Activated CD8-positive, alpha-beta T cell treated with anti-CD3 and anti-CD28 coated beads, Interleukin-2, amount 10 ng/mL, durations not matched to agents 7 days and 5 days (primary cell): ENCODE measurements at regions not wholly inside any gene's neighbourhood (a gene's known extent, or its start where the extent isn't known, plus 50 kb on each side); places are given as distances from the start of the nearest gene placed in this dataset.

ENCODE experiments used
- ATAC-seq: fragments of 150-1000 bp; cut with Tn5 transposase; one replicate; pipeline ENCODE4 v1.10.0; 2021; ENCODE audit warnings: moderate library complexity
- CTCF ChIA-PET: fragments of 350-600 bp; sonication (Branson Sonifier 250); formaldehyde crosslinking; loops from one replicate; lab custom pipeline; 2021; ENCODE audit warnings: antibody characterized with exemption; lab: Charles Lee
- POLR2A ChIA-PET: fragments of 350-600 bp; sonication (Branson Sonifier 250); formaldehyde crosslinking; loops from one replicate; lab custom pipeline; 2021; ENCODE audit warnings: antibody characterized with exemption; lab: Charles Lee
- DNase-seq: peaks from one replicate; pipeline ENCODE4 v3.0.0-alpha.2; 2020
- H3K27ac Mint-ChIP-seq: one replicate; pipeline ENCODE4 v1.8.0; 2021; ENCODE audit warnings: mild to moderate bottlenecking, mixed read lengths
- H3K27me3 Mint-ChIP-seq: one replicate; pipeline ENCODE4 v1.8.0; 2021; ENCODE audit warnings: low read depth, mixed read lengths
- H3K36me3 Mint-ChIP-seq: one replicate; pipeline ENCODE4 v1.8.0; 2021; ENCODE audit warnings: low read depth, mixed read lengths
- H3K4me1 Mint-ChIP-seq: one replicate; pipeline ENCODE4 v1.8.0; 2021; ENCODE audit warnings: low read depth, mixed read lengths
- H3K4me3 Mint-ChIP-seq: one replicate; pipeline ENCODE4 v1.8.0; 2021; ENCODE audit warnings: mild to moderate bottlenecking, mixed read lengths
- H3K9me3 Mint-ChIP-seq: one replicate; pipeline ENCODE4 v1.8.0; 2022; ENCODE audit warnings: mixed read lengths; ENCODE audit not compliant: insufficient read depth

- H3K4me3 Mint-ChIP-seq, result no peak overlapping the region
- no peak overlapping the region for H3K27ac Mint-ChIP-seq
- peaks cover 6% of the 10 kb centered on the region for H3K27me3 Mint-ChIP-seq
- H3K9me3 Mint-ChIP-seq, result no peaks in the 10 kb centered on the region
- peaks cover 1% of the 10 kb centered on the region for H3K4me1 Mint-ChIP-seq
- CTCF ChIA-PET, result no interaction called here
- ATAC-seq, result no peak
- no peak for DNase-seq
- H3K36me3 Mint-ChIP-seq, result peaks cover 11% of the 10 kb centered on the region
- POLR2A ChIA-PET, result interaction anchor here (0.6 kb wide), 1 partner anchor 742 kb away, joined by 3 read pairs; no protein-coding TSS in a partner anchor
Measured at GRCh38 chr22:35475545-35475944, 65.1 kb upstream of the RASD2 start.

GRCh38 chr22:35476341-35476740, 64.3 kb upstream of the RASD2 start:
- no peak for DNase-seq
- Mint-ChIP-seq H3K36me3 (peaks cover 4% of the 10 kb centered on the region), H3K4me1 (peaks cover 9% of the 10 kb centered on the region), H3K9me3 (no peaks in the 10 kb centered on the region), H3K4me3 (no peak overlapping the region), H3K27me3 (peaks cover 12% of the 10 kb centered on the region), H3K27ac (no peak overlapping the region)
- ChIA-PET POLR2A (no interaction called here), CTCF (no interaction called here)
- ATAC-seq, result no peak

- ChIA-PET POLR2A (no interaction called here), CTCF (no interaction called here)
- H3K27me3 Mint-ChIP-seq, result peaks cover 12% of the 10 kb centered on the region
- H3K27ac Mint-ChIP-seq, result no peak overlapping the region
- H3K9me3 Mint-ChIP-seq, result no peaks in the 10 kb centered on the region
- peaks cover 11% of the 10 kb centered on the region for H3K4me1 Mint-ChIP-seq
- ATAC-seq, result no peak
- H3K4me3 Mint-ChIP-seq, result no peak overlapping the region
- DNase-seq, result no peak
- H3K36me3 Mint-ChIP-seq, result no peaks in the 10 kb centered on the region
Measured at GRCh38 chr22:35477911-35478582, 62.6 kb upstream of the RASD2 start.

- Mint-ChIP-seq H3K4me3 (no peak overlapping the region), H3K36me3 (no peaks in the 10 kb centered on the region), H3K4me1 (peaks cover 11% of the 10 kb centered on the region), H3K27ac (no peak overlapping the region), H3K27me3 (peaks cover 12% of the 10 kb centered on the region), H3K9me3 (no peaks in the 10 kb centered on the region)
- ATAC-seq (no peak), DNase-seq (no peak)
- ChIA-PET POLR2A (no interaction called here), CTCF (no interaction called here)
Measured at GRCh38 chr22:35478633-35479107, 62.0 kb upstream of the RASD2 start.

- Mint-ChIP-seq H3K27ac (no peak overlapping the region), H3K36me3 (no peaks in the 10 kb centered on the region), H3K4me1 (peaks cover 11% of the 10 kb centered on the region), H3K4me3 (no peak overlapping the region), H3K27me3 (peaks cover 15% of the 10 kb centered on the region), H3K9me3 (no peaks in the 10 kb centered on the region)
- ATAC-seq (no peak), DNase-seq (no peak)
- CTCF ChIA-PET, result no interaction called here
- POLR2A ChIA-PET, result no interaction called here
Measured at GRCh38 chr22:35479359-35479758, 61.3 kb upstream of the RASD2 start.

- Mint-ChIP-seq H3K4me3 (no peak overlapping the region), H3K27me3 (peaks cover 15% of the 10 kb centered on the region), H3K27ac (no peak overlapping the region), H3K9me3 (no peaks in the 10 kb centered on the region), H3K36me3 (no peaks in the 10 kb centered on the region), H3K4me1 (peaks cover 11% of the 10 kb centered on the region)
- ChIA-PET POLR2A (interaction anchor here (0.6 kb wide), 1 partner anchor 12 kb away, joined by 4 read pairs; no protein-coding TSS in a partner anchor), CTCF (no interaction called here)
- ATAC-seq (no peak), DNase-seq (no peak)
Measured at GRCh38 chr22:35479985-35480550, 60.6 kb upstream of the RASD2 start.

GRCh38 chr22:35480627-35481550, 59.7 kb upstream of the RASD2 start:
- CTCF ChIA-PET, result no interaction called here
- ATAC-seq (no peak), DNase-seq (no peak)
- Mint-ChIP-seq H3K36me3 (no peaks in the 10 kb centered on the region), H3K27me3 (peaks cover 15% of the 10 kb centered on the region), H3K4me1 (peaks cover 11% of the 10 kb centered on the region), H3K9me3 (no peaks in the 10 kb centered on the region), H3K4me3 (no peak overlapping the region), H3K27ac (no peak overlapping the region)
- POLR2A ChIA-PET, result interaction anchor here (0.6 kb wide), 1 partner anchor 13 kb away, joined by 4 read pairs; no protein-coding TSS in a partner anchor

GRCh38 chr22:35482311-35482710, 58.3 kb upstream of the RASD2 start:
- Mint-ChIP-seq H3K4me3 (no peak overlapping the region), H3K36me3 (no peaks in the 10 kb centered on the region), H3K9me3 (no peaks in the 10 kb centered on the region), H3K27ac (no peak overlapping the region), H3K27me3 (peaks cover 16% of the 10 kb centered on the region), H3K4me1 (peaks cover 11% of the 10 kb centered on the region)
- DNase-seq, result no peak
- ChIA-PET CTCF (no interaction called here), POLR2A (no interaction called here)
- ATAC-seq, result no peak

GRCh38 chr22:35482974-35483373, 57.7 kb upstream of the RASD2 start:
- CTCF ChIA-PET, result no interaction called here
- no peaks in the 10 kb centered on the region for H3K36me3 Mint-ChIP-seq

GRCh38 chr22:35483730-35484129, 56.9 kb upstream of the RASD2 start:
- no peaks in the 10 kb centered on the region for H3K9me3 Mint-ChIP-seq
- DNase-seq (no peak), ATAC-seq (no peak)
- peaks cover 11% of the 10 kb centered on the region for H3K4me1 Mint-ChIP-seq
- peaks cover 12% of the 10 kb centered on the region for H3K27me3 Mint-ChIP-seq
- H3K4me3 Mint-ChIP-seq, result no peak overlapping the region
- ChIA-PET POLR2A (no interaction called here), CTCF (interaction anchor here (0.9 kb wide), 1 partner anchor 38 kb away, joined by 3 read pairs; no protein-coding TSS in a partner anchor)
- H3K36me3 Mint-ChIP-seq, result no peaks in the 10 kb centered on the region
- H3K27ac Mint-ChIP-seq, result no peak overlapping the region

More at GRCh38 chr22:35482974-35483373, 57.7 kb upstream of the RASD2 start:
- Mint-ChIP-seq H3K4me3 (no peak overlapping the region), H3K27ac (no peak overlapping the region), H3K9me3 (no peaks in the 10 kb centered on the region), H3K4me1 (peaks cover 11% of the 10 kb centered on the region), H3K27me3 (peaks cover 17% of the 10 kb centered on the region)
- DNase-seq (no peak), ATAC-seq (no peak)
- POLR2A ChIA-PET, result no interaction called here

- H3K4me3 Mint-ChIP-seq, result no peak overlapping the region
- DNase-seq, result no peak
- ChIA-PET POLR2A (no interaction called here), CTCF (interaction anchor here (0.9 kb wide), 1 partner anchor 36 kb away, joined by 3 read pairs; no protein-coding TSS in a partner anchor)
- no peak overlapping the region for H3K27ac Mint-ChIP-seq
- H3K27me3 Mint-ChIP-seq, result peaks cover 11% of the 10 kb centered on the region
- peaks cover 11% of the 10 kb centered on the region for H3K4me1 Mint-ChIP-seq
- H3K9me3 Mint-ChIP-seq, result no peaks in the 10 kb centered on the region
- no peaks in the 10 kb centered on the region for H3K36me3 Mint-ChIP-seq
- ATAC-seq, result no peak
Measured at GRCh38 chr22:35484651-35485556, 55.7 kb upstream of the RASD2 start.
